ENCODE measurements at regions not wholly inside any gene's neighbourhood (a gene's known extent, or its start where the extent isn't known, plus 50 kb on each side); places are given as distances from the start of the nearest gene placed in this dataset.

- Histone ChIP-seq H3K27me3 (replicated peaks; ENCODE audit: control insufficient read depth, insufficient read depth, low read length) (no peaks in the 10 kb centered on the region), H3K4me3 (replicated peaks; ENCODE audit: low read depth, low read length) (no peak overlapping the region), H3K36me3 (ENCODE audit: control insufficient read depth, insufficient read depth, low read length) (no peaks in the 10 kb centered on the region)
- TF ChIP-seq, protein P1, sequence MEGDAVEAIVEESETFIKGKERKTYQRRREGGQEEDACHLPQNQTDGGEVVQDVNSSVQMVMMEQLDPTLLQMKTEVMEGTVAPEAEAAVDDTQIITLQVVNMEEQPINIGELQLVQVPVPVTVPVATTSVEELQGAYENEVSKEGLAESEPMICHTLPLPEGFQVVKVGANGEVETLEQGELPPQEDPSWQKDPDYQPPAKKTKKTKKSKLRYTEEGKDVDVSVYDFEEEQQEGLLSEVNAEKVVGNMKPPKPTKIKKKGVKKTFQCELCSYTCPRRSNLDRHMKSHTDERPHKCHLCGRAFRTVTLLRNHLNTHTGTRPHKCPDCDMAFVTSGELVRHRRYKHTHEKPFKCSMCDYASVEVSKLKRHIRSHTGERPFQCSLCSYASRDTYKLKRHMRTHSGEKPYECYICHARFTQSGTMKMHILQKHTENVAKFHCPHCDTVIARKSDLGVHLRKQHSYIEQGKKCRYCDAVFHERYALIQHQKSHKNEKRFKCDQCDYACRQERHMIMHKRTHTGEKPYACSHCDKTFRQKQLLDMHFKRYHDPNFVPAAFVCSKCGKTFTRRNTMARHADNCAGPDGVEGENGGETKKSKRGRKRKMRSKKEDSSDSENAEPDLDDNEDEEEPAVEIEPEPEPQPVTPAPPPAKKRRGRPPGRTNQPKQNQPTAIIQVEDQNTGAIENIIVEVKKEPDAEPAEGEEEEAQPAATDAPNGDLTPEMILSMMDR (IDR thresholded peaks at IDR 0.05; ENCODE audit: insufficient read depth, low read length, poor library complexity, severe bottlenecking), result no peak
- DNase-seq (ENCODE audit: extremely low read depth, insufficient read length), result no peak
Observed at GRCh38 chr22:22813126-22814075, 74.2 kb upstream of the IGLL5 start.

DNA sequence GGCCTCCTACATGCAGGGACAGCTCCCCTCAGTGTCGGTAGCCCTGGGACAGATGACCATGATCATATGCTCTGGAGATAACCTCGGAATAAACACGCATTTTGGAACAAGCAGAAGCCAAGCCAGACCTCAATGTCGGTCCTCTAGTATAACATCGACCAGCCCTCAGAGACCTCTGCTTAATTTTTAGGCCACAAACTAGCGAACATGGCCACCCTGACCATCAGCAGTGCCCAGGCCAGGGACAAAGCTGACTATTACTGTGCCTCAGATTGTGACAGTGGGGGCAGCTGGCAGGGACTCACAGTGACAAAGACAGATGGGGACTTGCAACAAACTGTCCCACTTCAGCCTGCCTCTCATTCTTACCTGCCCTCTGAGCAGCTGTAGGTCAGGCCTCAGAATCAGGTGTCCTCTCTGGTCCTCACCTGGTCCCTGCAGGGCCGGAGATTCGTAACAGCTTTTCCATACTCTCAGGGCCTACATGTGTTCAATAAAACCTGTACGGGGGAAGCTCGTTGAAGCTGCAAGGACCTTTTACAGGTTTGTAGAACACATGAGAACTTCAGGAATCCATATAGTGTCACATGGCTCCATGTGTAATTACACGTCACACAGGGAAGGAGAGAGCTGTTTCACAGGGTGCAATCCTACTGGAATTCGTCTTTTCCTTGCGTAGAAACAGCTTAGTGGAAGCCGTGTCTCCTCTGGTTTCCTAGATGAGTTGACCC is 72.8 kb upstream of the IGLL5 start:
- H3K4me3 ChIP-seq (replicated peaks; ENCODE audit: low read depth, low read length), result no peak overlapping the region
- TF ChIP-seq, protein P1 (IDR thresholded peaks at IDR 0.05; ENCODE audit: insufficient read depth, low read length, poor library complexity, severe bottlenecking), result no peak
- no peak for DNase-seq (ENCODE audit: extremely low read depth, insufficient read length)
- H3K27me3 ChIP-seq (replicated peaks; ENCODE audit: control insufficient read depth, insufficient read depth, low read length), result no peaks in the 10 kb centered on the region
- H3K36me3 ChIP-seq (ENCODE audit: control insufficient read depth, insufficient read depth, low read length), result no peaks in the 10 kb centered on the region

GRCh38 chr22:22815397-22816170 is 72.0 kb upstream of the IGLL5 start:
- Histone ChIP-seq H3K27me3 (replicated peaks; ENCODE audit: control insufficient read depth, insufficient read depth, low read length) (no peaks in the 10 kb centered on the region), H3K36me3 (ENCODE audit: control insufficient read depth, insufficient read depth, low read length) (no peaks in the 10 kb centered on the region), H3K4me3 (replicated peaks; ENCODE audit: low read depth, low read length) (no peak overlapping the region)
- DNase-seq (ENCODE audit: extremely low read depth, insufficient read length), result no peak
- TF ChIP-seq, protein P1 (IDR thresholded peaks at IDR 0.05; ENCODE audit: insufficient read depth, low read length, poor library complexity, severe bottlenecking), result no peak

DNA sequence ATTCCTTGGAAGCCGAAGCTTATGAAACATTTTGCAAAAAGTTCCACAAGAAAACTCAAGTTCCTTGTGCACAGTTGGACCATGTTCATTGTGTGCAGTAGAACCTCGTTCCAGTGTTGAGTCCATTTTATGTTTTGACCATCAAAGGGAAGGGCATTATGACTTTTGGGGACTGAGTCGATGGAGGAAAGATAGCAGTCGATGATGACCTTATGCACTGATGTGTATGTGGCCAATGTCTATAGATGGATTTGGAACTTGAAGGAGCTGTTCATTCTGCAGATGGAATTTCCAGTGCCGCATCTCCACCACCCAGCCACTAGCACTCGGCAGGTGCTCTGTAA is 71.5 kb upstream of the IGLL5 start:
- DNase-seq (ENCODE audit: extremely low read depth, insufficient read length), result no peak
- Histone ChIP-seq H3K27me3 (replicated peaks; ENCODE audit: control insufficient read depth, insufficient read depth, low read length) (no peaks in the 10 kb centered on the region), H3K36me3 (ENCODE audit: control insufficient read depth, insufficient read depth, low read length) (no peaks in the 10 kb centered on the region), H3K4me3 (replicated peaks; ENCODE audit: low read depth, low read length) (no peak overlapping the region)
- TF ChIP-seq, protein P1 (IDR thresholded peaks at IDR 0.05; ENCODE audit: insufficient read depth, low read length, poor library complexity, severe bottlenecking), result no peak

- no peaks in the 10 kb centered on the region for H3K27me3 ChIP-seq (replicated peaks; ENCODE audit: control insufficient read depth, insufficient read depth, low read length)
Observed at GRCh38 chr22:22816766-22817410, 70.7 kb upstream of the IGLL5 start.

More at GRCh38 chr22:22816766-22817410, 70.7 kb upstream of the IGLL5 start:
- DNase-seq (ENCODE audit: extremely low read depth, insufficient read length), result no peak
- no peak overlapping the region for H3K4me3 ChIP-seq (replicated peaks; ENCODE audit: low read depth, low read length)
- no peaks in the 10 kb centered on the region for H3K36me3 ChIP-seq (ENCODE audit: control insufficient read depth, insufficient read depth, low read length)
- TF ChIP-seq, protein P1 (IDR thresholded peaks at IDR 0.05; ENCODE audit: insufficient read depth, low read length, poor library complexity, severe bottlenecking), result no peak
